Kidney (tissue), 13 donors: ENCODE measurements at regions not wholly inside any gene's neighbourhood (a gene's known extent, or its start where the extent isn't known, plus 50 kb on each side); places are given as distances from the start of the nearest gene placed in this dataset.
A peak's percentile ranks its signal among the peaks of the same experiment; 100 is the strongest.

Source experiments
- DNase-seq, 5 donors: peaks; one replicate each; pipeline ENCODE4 v3.0.0-alpha.2; 2013 to 2020
- FAIRE-seq: peaks from 2 replicates; lab custom pipeline; 2012; peaks lifted over from hg19 to GRCh38; lab: Jason Lieb, UNC
- H3K27ac ChIP-seq, 2 donors: one replicate each; pipeline ENCODE4 v1.7.0; 2013; ENCODE audit warnings: low read depth in 2 of 2, low read length in 2 of 2, inconsistent platforms in 1 of 2
- H3K27me3 ChIP-seq: one replicate; pipeline ENCODE4 v1.7.1; 2013; ENCODE audit warnings: low read length, inconsistent platforms; ENCODE audit not compliant: control insufficient read depth, insufficient read depth
- H3K36me3 ChIP-seq, 3 donors: one replicate each; pipeline versions ENCODE4 v1.7.0 to v1.7.1; 2013; ENCODE audit warnings: low read length in 3 of 3, control low read depth in 1 of 3, inconsistent platforms in 1 of 3; ENCODE audit not compliant: insufficient read depth in 3 of 3, control insufficient read depth in 2 of 3
- H3K4me1 ChIP-seq, 3 donors: one replicate each; pipeline versions ENCODE4 v1.7.0 to v1.7.1; 2013; ENCODE audit warnings: low read length in 3 of 3, inconsistent platforms in 1 of 3, low read depth in 1 of 3; ENCODE audit not compliant: control insufficient read depth in 2 of 3, insufficient read depth in 2 of 3
- H3K4me3 ChIP-seq, 3 donors: one replicate each; pipeline versions ENCODE4 v1.7.0 to v1.8.1; 2013; ENCODE audit warnings: low read length in 3 of 3, control low read depth in 1 of 3, inconsistent platforms in 1 of 3
- H3K9ac ChIP-seq, 3 donors: one replicate each; pipeline versions ENCODE4 v1.7.0 to v1.7.1; 2013; ENCODE audit warnings: low read length in 3 of 3, control low read depth in 1 of 3, inconsistent platforms in 1 of 3
- H3K9me3 ChIP-seq, 3 donors: one replicate each; pipeline versions ENCODE4 v1.7.0 to v1.7.1; 2013; ENCODE audit warnings: low read length in 3 of 3, control low read depth in 1 of 3, inconsistent platforms in 1 of 3; ENCODE audit not compliant: control insufficient read depth in 2 of 3, insufficient read depth in 1 of 3
- CTCF ChIP-seq: IDR thresholded peaks from 3 replicates; pipeline ENCODE4 v1.5.1; 2012; ENCODE audit warnings: mild to moderate bottlenecking, moderate library complexity, borderline replicate concordance; ENCODE audit not compliant: insufficient read depth; ENCODE audit errors: extremely low read depth
- intact Hi-C: fragments of 100-400 bp; cut with DNase I; formaldehyde crosslinking; loops from one replicate; pipeline ENCODE4 v1.11.1; 2022
- donor health status: control.
- donor health status: control.
- donor health status: control.
- donor health status: control.
- donor health status: control.
- donor health status: DM: yes; HTN: yes; CAD: no.
- donor health status: Normal renal cell carcinoma (clear cell type).

GRCh38 chr2:45337481-45337880, 273.6 kb downstream of the SRBD1 start:
- peaks cover 0 to 9% (median 5%) of the 10 kb centered on the region in 3 donors for H3K4me1 ChIP-seq
- H3K36me3 ChIP-seq = no peaks in the 10 kb centered on the region
- no peak for DNase-seq
- intact Hi-C loops = no loop called here
- H3K9me3 ChIP-seq = no peaks in the 10 kb centered on the region
- no peak for TF ChIP-seq CTCF
- no peak for FAIRE-seq
- H3K27ac ChIP-seq = no peak overlapping the region
- no peaks in the 10 kb centered on the region for H3K27me3 ChIP-seq
- H3K9ac ChIP-seq = no peak overlapping the region
- no peak overlapping the region for H3K4me3 ChIP-seq

DNA sequence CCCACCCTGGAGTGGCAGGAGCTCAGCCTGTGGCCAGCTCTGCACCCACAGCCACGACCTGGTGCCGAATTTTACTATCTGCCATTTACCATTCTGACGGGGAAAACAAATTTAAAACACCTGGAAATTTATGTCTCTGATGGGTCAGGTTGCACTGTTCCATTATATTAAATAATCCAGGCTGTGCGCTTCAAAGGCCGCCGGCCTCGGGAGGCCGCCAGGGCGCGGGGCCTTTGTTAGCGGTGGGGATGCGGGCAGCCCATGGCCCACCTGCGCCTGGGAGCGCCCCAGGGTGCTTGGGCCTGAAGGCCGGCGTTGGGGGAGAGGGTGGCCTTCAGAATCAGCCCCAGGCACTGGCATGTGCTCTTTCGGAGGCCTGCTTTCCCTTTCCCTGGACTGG, 276.9 kb downstream of the SRBD1 start:
- H3K36me3 ChIP-seq = no peaks in the 10 kb centered on the region
- DNase-seq (peak in 4 of 5 donors; percentile 59 to 71 (median 62)), FAIRE-seq (no peak)
- intact Hi-C loops = no loop called here
- TF ChIP-seq CTCF = no peak
- no peak overlapping the region for H3K27ac ChIP-seq
- no peaks in the 10 kb centered on the region for H3K27me3 ChIP-seq
- no peak overlapping the region for H3K4me3 ChIP-seq
- no peaks in the 10 kb centered on the region for H3K9me3 ChIP-seq
- no peak overlapping the region for H3K9ac ChIP-seq
- H3K4me1 ChIP-seq = peaks cover 0 to 33% (median 12%) of the 10 kb centered on the region in 3 donors

DNA sequence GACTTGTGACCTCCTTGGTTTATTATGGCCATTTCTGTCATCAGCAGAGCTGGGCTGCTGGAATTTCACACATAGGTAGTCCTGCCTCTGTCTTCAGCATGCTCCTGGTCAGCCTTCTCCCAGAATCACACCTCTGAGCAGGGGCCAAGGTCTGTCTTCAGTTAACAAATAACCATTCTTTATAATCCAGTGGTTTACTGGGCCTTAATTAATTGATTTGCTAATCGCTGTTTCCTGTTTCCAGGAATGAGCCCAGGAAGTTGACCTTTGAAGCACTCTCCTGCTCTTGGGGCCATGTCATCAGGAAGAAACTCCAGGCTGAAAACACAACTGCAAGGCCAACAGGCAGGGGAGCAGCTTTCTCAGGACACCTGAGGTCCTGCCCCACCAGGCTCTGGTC, 278.5 kb downstream of the SRBD1 start:
- Histone ChIP-seq H3K9me3 (no peaks in the 10 kb centered on the region), H3K36me3 (no peaks in the 10 kb centered on the region), H3K9ac (no peak overlapping the region), H3K27me3 (no peaks in the 10 kb centered on the region), H3K27ac (no peak overlapping the region), H3K4me3 (no peak overlapping the region), H3K4me1 (peaks cover 0 to 33% (median 12%) of the 10 kb centered on the region in 3 donors)
- FAIRE-seq (no peak), DNase-seq (peak in 2 of 5 donors; percentile 34 to 58)
- intact Hi-C loops = no loop called here
- TF ChIP-seq CTCF = no peak

DNA sequence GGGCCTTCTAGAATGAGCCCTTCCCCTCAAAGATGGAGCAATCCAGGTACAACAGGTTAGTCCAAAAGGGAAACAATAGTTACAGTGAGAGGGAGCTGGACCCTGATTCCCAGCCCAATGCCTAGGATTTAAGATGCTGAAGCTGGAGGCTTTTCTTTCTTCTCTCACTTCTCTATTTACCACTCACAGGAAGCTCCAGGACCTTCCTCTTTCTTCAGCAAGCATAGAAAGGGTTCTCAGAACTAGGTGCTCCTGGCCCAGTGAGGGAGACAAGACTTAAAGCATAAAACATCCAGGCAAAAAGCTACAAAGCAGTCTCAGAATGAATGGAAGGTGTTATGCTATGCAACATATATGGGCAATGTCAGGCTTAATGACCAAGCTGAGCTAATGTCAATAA, 279.0 kb downstream of the SRBD1 start:
- TF ChIP-seq CTCF = no peak
- DNase-seq = no peak
- Histone ChIP-seq H3K27me3 (no peaks in the 10 kb centered on the region), H3K4me3 (no peak overlapping the region), H3K27ac (peak overlapping the region in 1 of 2 donors; percentile 8), H3K9ac (no peak overlapping the region), H3K4me1 (peaks cover 0 to 33% (median 12%) of the 10 kb centered on the region in 3 donors), H3K9me3 (no peaks in the 10 kb centered on the region), H3K36me3 (no peaks in the 10 kb centered on the region)
- no peak for FAIRE-seq
- intact Hi-C loops = no loop called here
